K562 (cell line): ENCODE measurements at regions not wholly inside any gene's neighbourhood (a gene's known extent, or its start where the extent isn't known, plus 50 kb on each side); places are given as distances from the start of the nearest gene placed in this dataset.
"Not testable (repeated sequence)": the region's sequence is repeated elsewhere in the genome, so short reads cannot be mapped to it uniquely, and the experiment has no call there.

ENCODE experiments used
- ATAC-seq: fragments of 200-7000 bp; cut with Tn5 transposase; 3 replicates; pipeline ENCODE4 v1.9.1; 2020; ENCODE audit warnings: moderate library complexity
- BruUV-seq: library from RNA; stranded (reverse); fragments of 400-500 nt; replicated peaks from 2 replicates; lab custom pipeline; 2021; lab: Mats Ljungman, UMichigan
- CTCF ChIA-PET: fragments of 300-600 bp; formaldehyde crosslinking; extraction: SDS; loops from one replicate; lab custom pipeline; 2021; ENCODE audit warnings: low intra/inter-chr PET ratio; lab: Yijun Ruan, JAX
- POLR2A ChIA-PET: fragments of 300-600, 350-650 bp; sonication (Branson Sonifier 250); formaldehyde crosslinking; extraction: SDS; loops from one replicate; lab custom pipeline; 2021; ENCODE audit warnings: antibody characterized with exemption, inconsistent platforms; lab: Yijun Ruan, JAX
- DNase-seq, 4 experiments: peaks; one replicate each; pipeline versions ENCODE4 v3.0.0 to v3.0.0-alpha.2; 2011 to 2018; ENCODE audit warnings: low spot score in 3 of 4, mixed read lengths in 3 of 4; ENCODE audit errors: extremely low read depth in 1 of 4
- FAIRE-seq: peaks from 2 replicates; lab custom pipeline; 2011; peaks lifted over from hg19 to GRCh38; lab: Jason Lieb, UNC
- H2AFZ ChIP-seq: 2 replicates; pipeline ENCODE4 v1.6.0; 2011; ENCODE audit warnings: low read depth, low read length, control low read depth, inconsistent platforms
- H3K27ac ChIP-seq: fragments of 200-600 bp; 3 replicates; pipeline ENCODE4 v1.8.0; 2011; ENCODE audit warnings: low read depth, mild to moderate bottlenecking, control low read depth, inconsistent platforms, low read length, moderate library complexity, mixed read lengths; ENCODE audit errors: extremely low read depth
- H3K27me3 ChIP-seq, 2 experiments: fragments of 300-600 bp in 1 of 2; 2 replicates in 1 of 2; 3 replicates in 1 of 2; pipeline versions ENCODE4 v1.6.0 to v1.8.0; 2011; ENCODE audit warnings: inconsistent platforms in 2 of 2, low read length in 2 of 2, mild to moderate bottlenecking in 1 of 2, mixed read lengths in 1 of 2, moderate library complexity in 1 of 2; ENCODE audit not compliant: control insufficient read depth in 2 of 2, insufficient read depth in 2 of 2
- H3K36me3 ChIP-seq: fragments of 300-600 bp; 3 replicates; pipeline ENCODE4 v1.8.0; 2011; ENCODE audit warnings: mild to moderate bottlenecking, low read length, inconsistent platforms; ENCODE audit not compliant: control insufficient read depth, insufficient read depth
- H3K4me1 ChIP-seq, 2 experiments: fragments of 200-600 bp in 1 of 2; replicated peaks in 1 of 2; 2 replicates in 1 of 2; 3 replicates in 1 of 2; pipeline versions ENCODE4 v1.5.1 to v1.8.0; 2011; ENCODE audit warnings: inconsistent platforms in 2 of 2, low read length in 2 of 2, mild to moderate bottlenecking in 1 of 2, mixed read lengths in 1 of 2, moderate library complexity in 1 of 2; ENCODE audit not compliant: control insufficient read depth in 2 of 2, insufficient read depth in 2 of 2
- H3K4me2 ChIP-seq: 2 replicates; pipeline ENCODE4 v1.6.1; 2011; ENCODE audit warnings: low read length, control low read depth, inconsistent platforms, mixed read lengths; ENCODE audit not compliant: insufficient read depth
- H3K4me3 ChIP-seq: fragments of 200-600 bp; sonication (generic), shearing (Covaris generic); 2 replicates; pipeline ENCODE4 v1.5.1; 2016; ENCODE audit warnings: control low read depth, inconsistent platforms
- H3K79me2 ChIP-seq: fragments of 200-600 bp; 3 replicates; pipeline ENCODE4 v1.8.0; 2011; ENCODE audit warnings: low read length, inconsistent platforms; ENCODE audit not compliant: control insufficient read depth, insufficient read depth
- H3K9ac ChIP-seq, 2 experiments: 2 replicates each; pipeline versions ENCODE4 v1.6.0 to v1.6.1; 2011; ENCODE audit warnings: low read depth in 2 of 2, low read length in 2 of 2, control low read depth in 1 of 2, inconsistent platforms in 1 of 2, mild to moderate bottlenecking in 1 of 2, mixed read lengths in 1 of 2; ENCODE audit not compliant: insufficient read depth in 1 of 2
- H3K9me1 ChIP-seq: one replicate; pipeline ENCODE4 v1.6.0; 2011; ENCODE audit warnings: inconsistent platforms, mild to moderate bottlenecking, low read length, moderate library complexity; ENCODE audit not compliant: control insufficient read depth, insufficient read depth
- H3K9me3 ChIP-seq: replicated peaks from 2 replicates; pipeline ENCODE4 v1.5.1; 2011; ENCODE audit warnings: low read depth, low read length, inconsistent platforms; ENCODE audit not compliant: control insufficient read depth, insufficient read depth
- H4K20me1 ChIP-seq: replicated peaks from 2 replicates; pipeline ENCODE4 v1.6.1; 2011; ENCODE audit warnings: low read length, inconsistent platforms, mixed read lengths; ENCODE audit not compliant: control insufficient read depth, insufficient read depth
- CTCF ChIP-seq, 3 experiments: IDR thresholded peaks in 2 of 3; conservative IDR thresholded peaks in 1 of 3; 2 replicates each; pipeline ENCODE4 v1.5.1; 2011 to 2012; ENCODE audit warnings: low read length in 3 of 3, mild to moderate bottlenecking in 3 of 3, control low read depth in 2 of 3, improper control_type of control experiment in 1 of 3, inconsistent platforms in 1 of 3, low read depth in 1 of 3, mixed read lengths in 1 of 3, moderate library complexity in 1 of 3; ENCODE audit not compliant: insufficient read depth in 2 of 3
- RAD21 ChIP-seq, 2 experiments: fragments of 250-450 bp in 1 of 2; fragments of 450-650 bp in 1 of 2; sonication (Bioruptor Pico) in 1 of 2; formaldehyde crosslinking in 1 of 2; IDR thresholded peaks in 1 of 2; conservative IDR thresholded peaks in 1 of 2; 2 replicates each; pipeline versions ENCODE4 v1.4.0 to v1.8.0; 2020 to 2022; ENCODE audit warnings: mild to moderate bottlenecking in 2 of 2, moderate library complexity in 1 of 2
- WGBS: fragments of 100-300 bp; shearing (Covaris generic); methylation state at CpG from one replicate; pipeline ENCODE4 v1.1.6; 2016; ENCODE audit warnings: low coverage, mixed read lengths; ENCODE audit not compliant: insufficient coverage; ENCODE audit errors: missing lambda C conversion rate; 5-methylcytosine and 5-hydroxymethylcytosine counted together
- in situ Hi-C: fragments of 300-500 bp; cut with MboI; formaldehyde crosslinking; loops from 4 replicates; pipeline ENCODE4 v1.15.0; 2018; ENCODE audit warnings: inconsistent platforms, mixed read lengths
- intact Hi-C: fragments of 100-400 bp; cut with micrococcal nuclease; formaldehyde crosslinking; loops from 2 replicates; pipeline ENCODE4 v1.14.2; 2022

DNA sequence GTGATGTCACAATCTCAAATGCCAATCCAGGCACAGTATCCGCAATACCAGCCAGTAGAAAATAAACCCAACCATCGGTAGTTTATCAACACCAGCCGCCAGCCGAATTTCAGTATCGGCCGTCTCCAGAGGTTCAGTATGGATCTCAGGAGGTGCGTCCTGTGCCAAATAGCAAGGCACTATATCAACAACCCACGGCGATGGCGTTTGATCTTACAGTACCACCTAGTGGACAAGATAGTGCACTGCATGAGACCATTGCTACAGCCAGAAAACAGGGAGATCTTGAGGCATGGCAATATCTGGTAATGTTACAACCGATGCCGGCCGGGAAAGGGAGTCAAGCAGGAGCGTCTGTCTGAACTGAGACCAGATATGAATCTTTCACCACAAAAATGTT lies 121.8 kb upstream of the DRD5 start:
- CTCF ChIA-PET, H2AFZ ChIP-seq, in situ Hi-C loops, DNase-seq, H3K27me3 ChIP-seq, POLR2A ChIA-PET, H3K9ac ChIP-seq, H3K4me1 ChIP-seq, H3K79me2 ChIP-seq, FAIRE-seq, H3K9me3 ChIP-seq, BruUV-seq, H3K9me1 ChIP-seq, H3K27ac ChIP-seq, H3K4me3 ChIP-seq, ATAC-seq, H3K36me3 ChIP-seq, H4K20me1 ChIP-seq, H3K4me2 ChIP-seq, intact Hi-C loops: not testable (repeated sequence)
- TF ChIP-seq CTCF (IDR thresholded peaks at IDR 0.05 in 2 of 3, conservative IDR thresholded peaks at IDR 0.05 in 1 of 3; ENCODE audit: insufficient read depth in 2 of 3, low read depth in 1 of 3, low read length in 3 of 3): peak; percentile 34 to 42 (median 39); a peak in 4 of 6 replicates
- TF ChIP-seq RAD21 (CRISPR knock-in tag; conservative IDR thresholded peaks at IDR 0.05 in 1 of 2, IDR thresholded peaks at IDR 0.05 in 1 of 2): peak; percentile 44 to 55; a peak in 3 of 4 replicates
- 2% methylated on average over 14 of the region's 14 CpGs for WGBS

DNA sequence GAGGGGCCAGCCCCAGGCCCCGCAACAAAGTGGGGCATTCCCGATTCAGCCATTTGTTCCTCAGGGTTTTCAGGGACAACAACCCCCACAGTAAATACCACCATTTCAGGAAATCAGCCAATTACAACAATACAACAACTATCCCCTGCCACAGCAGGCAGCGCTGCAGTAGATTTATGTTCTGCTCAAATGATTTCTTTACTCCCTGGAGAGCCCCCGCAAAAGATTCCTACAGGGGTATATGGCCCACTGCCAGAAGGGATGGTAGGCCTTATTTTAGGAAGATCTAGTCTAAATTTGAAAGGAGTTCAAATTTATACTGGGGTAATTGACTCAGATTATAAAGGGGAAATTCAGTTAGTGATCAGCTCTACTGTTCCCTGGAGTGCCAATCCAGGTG lies 120.5 kb upstream of the DRD5 start:
- FAIRE-seq, ATAC-seq, in situ Hi-C loops, H3K27me3 ChIP-seq, H3K4me2 ChIP-seq, H3K36me3 ChIP-seq, intact Hi-C loops, H3K4me1 ChIP-seq, H3K9ac ChIP-seq, H3K9me3 ChIP-seq, H3K9me1 ChIP-seq, BruUV-seq, DNase-seq, H3K79me2 ChIP-seq, POLR2A ChIA-PET, CTCF ChIA-PET, H3K4me3 ChIP-seq, H2AFZ ChIP-seq, H4K20me1 ChIP-seq, H3K27ac ChIP-seq: not testable (repeated sequence)
- 0% methylated on average over 2 of the region's 4 CpGs for WGBS
